ENCODE measurements at regions not wholly inside any gene's neighbourhood (a gene's known extent, or its start where the extent isn't known, plus 50 kb on each side); places are given as distances from the start of the nearest gene placed in this dataset.

GRCh38 chr5:97909541-97909940 lies 726.5 kb upstream of the RIOK2 start:
- H3K9ac ChIP-seq (ENCODE audit: low read depth in 1 of 2, low read length in 2 of 2): no peak overlapping the region
- no peaks in the 10 kb centered on the region for H3K36me3 ChIP-seq (ENCODE audit: control insufficient read depth in 4 of 4, insufficient read depth in 3 of 4, low read depth in 1 of 4, low read length in 3 of 4)
- 95% methylated on average over 1 of the region's 1 CpG for WGBS
- H3K4me1 ChIP-seq (ENCODE audit: control insufficient read depth in 4 of 4, insufficient read depth in 4 of 4, low read length in 3 of 4): peaks cover 0 to 3% (median 0%) of the 10 kb centered on the region in 4 donors
- H3K4me3 ChIP-seq (ENCODE audit: low read depth in 1 of 3, low read length in 3 of 3): no peak overlapping the region
- no peak overlapping the region for H3K27ac ChIP-seq (ENCODE audit: low read depth in 1 of 2, low read length in 2 of 2)
- no peaks in the 10 kb centered on the region for H3K27me3 ChIP-seq (ENCODE audit: control insufficient read depth in 4 of 4, insufficient read depth in 4 of 4, low read length in 3 of 4)
- no peak for DNase-seq (ENCODE audit: low spot score)
- H3K9me3 ChIP-seq (ENCODE audit: control insufficient read depth in 4 of 4, low read length in 3 of 4): no peaks in the 10 kb centered on the region
- TF ChIP-seq FOXA2 (IDR thresholded peaks at IDR 0.05) (no peak), REST (IDR thresholded peaks at IDR 0.05) (no peak), NR2F2 (IDR thresholded peaks at IDR 0.05) (no peak), HNF4A (conservative IDR thresholded peaks at IDR 0.05) (no peak), YY1 (IDR thresholded peaks at IDR 0.05) (no peak), HNF4G (IDR thresholded peaks at IDR 0.05) (no peak), CTCF (IDR thresholded peaks at IDR 0.05; ENCODE audit: low read depth, low read length, missing input control) (no peak), RXRA (IDR thresholded peaks at IDR 0.05) (no peak), SP1 (IDR thresholded peaks at IDR 0.05) (no peak), JUND (IDR thresholded peaks at IDR 0.05) (no peak), ZBTB33 (IDR thresholded peaks at IDR 0.05) (no peak), EGR1 (IDR thresholded peaks at IDR 0.05; ENCODE audit: low read depth in 2 of 2) (no peak), TAF1 (conservative IDR thresholded peaks at IDR 0.05) (no peak), FOXA1 (IDR thresholded peaks at IDR 0.05) (no peak), MAX (IDR thresholded peaks at IDR 0.05) (no peak)

- no peaks in the 10 kb centered on the region for H3K9me3 ChIP-seq (ENCODE audit: control insufficient read depth in 4 of 4, low read length in 3 of 4)
Measured at GRCh38 chr5:97914483-97914882, 731.4 kb upstream of the RIOK2 start.

More at GRCh38 chr5:97914483-97914882, 731.4 kb upstream of the RIOK2 start:
- WGBS: 66% methylated on average over 1 of the region's 1 CpG
- Histone ChIP-seq H3K4me1 (ENCODE audit: control insufficient read depth in 4 of 4, insufficient read depth in 4 of 4, low read length in 3 of 4) (no peaks in the 10 kb centered on the region), H3K27ac (ENCODE audit: low read depth in 1 of 2, low read length in 2 of 2) (no peak overlapping the region), H3K4me3 (ENCODE audit: low read depth in 1 of 3, low read length in 3 of 3) (no peak overlapping the region), H3K9ac (ENCODE audit: low read depth in 1 of 2, low read length in 2 of 2) (no peak overlapping the region), H3K27me3 (ENCODE audit: control insufficient read depth in 4 of 4, insufficient read depth in 4 of 4, low read length in 3 of 4) (no peaks in the 10 kb centered on the region), H3K36me3 (ENCODE audit: control insufficient read depth in 4 of 4, insufficient read depth in 3 of 4, low read depth in 1 of 4, low read length in 3 of 4) (no peaks in the 10 kb centered on the region)
- TF ChIP-seq CTCF (IDR thresholded peaks at IDR 0.05; ENCODE audit: low read depth, low read length, missing input control) (no peak), RXRA (IDR thresholded peaks at IDR 0.05) (no peak), EGR1 (IDR thresholded peaks at IDR 0.05; ENCODE audit: low read depth in 2 of 2) (no peak), JUND (IDR thresholded peaks at IDR 0.05) (no peak), HNF4A (conservative IDR thresholded peaks at IDR 0.05) (no peak), MAX (IDR thresholded peaks at IDR 0.05) (no peak)
- no peak for DNase-seq (ENCODE audit: low spot score)

Measured in liver (tissue), 8 donors.